Cerebellar cortex (tissue), 1 donor: ENCODE measurements at regions not wholly inside any gene's neighbourhood (a gene's known extent, or its start where the extent isn't known, plus 50 kb on each side); places are given as distances from the start of the nearest gene placed in this dataset.

ENCODE experiments used
- DNase-seq: peaks from one replicate; pipeline ENCODE4 v3.0.0-alpha.2; 2015; ENCODE audit warnings: low spot score

GRCh38 chr9:105064248-105065097, 136.5 kb upstream of the ABCA1 start:
- DNase-seq: peak; percentile 34

- DNase-seq: no peak
These were observed 137.4 kb upstream of the ABCA1 start for GRCh38 chr9:105065098-105066088.

- DNase-seq: peak; percentile 77
These were observed 138.4 kb upstream of the ABCA1 start for GRCh38 chr9:105066275-105066865.

GRCh38 chr9:105067895-105068580, 140.1 kb upstream of the ABCA1 start:
- no peak for DNase-seq

- DNase-seq: no peak
These were observed 141.3 kb upstream of the ABCA1 start for GRCh38 chr9:105069285-105069684.

- DNase-seq: no peak
These were observed 141.7 kb upstream of the ABCA1 start for GRCh38 chr9:105069696-105070095.

GRCh38 chr9:105070176-105070575, 142.2 kb upstream of the ABCA1 start:
- no peak for DNase-seq

GRCh38 chr9:105072476-105072875, 144.5 kb upstream of the ABCA1 start:
- no peak for DNase-seq

GRCh38 chr9:105073147-105073546, 145.2 kb upstream of the ABCA1 start:
- DNase-seq: no peak

- DNase-seq: no peak
These were observed 146.5 kb upstream of the ABCA1 start for GRCh38 chr9:105074491-105074890.

GRCh38 chr9:105076729-105077128, 148.8 kb upstream of the ABCA1 start:
- no peak for DNase-seq

GRCh38 chr9:105079457-105079856, 151.5 kb upstream of the ABCA1 start:
- DNase-seq: no peak

GRCh38 chr9:105082843-105083242, 154.9 kb upstream of the ABCA1 start:
- no peak for DNase-seq

GRCh38 chr9:105083256-105083655, 155.3 kb upstream of the ABCA1 start:
- DNase-seq: no peak

GRCh38 chr9:105087910-105088898, 156.2 kb upstream of the SLC44A1 start:
- no peak for DNase-seq

- no peak for DNase-seq
These were observed 154.6 kb upstream of the SLC44A1 start for GRCh38 chr9:105089874-105090273.

- DNase-seq: no peak
These were observed 153.3 kb upstream of the SLC44A1 start for GRCh38 chr9:105091004-105091640.

- DNase-seq: no peak
These were observed 150.8 kb upstream of the SLC44A1 start for GRCh38 chr9:105093685-105094084.

GRCh38 chr9:105098370-105098769, 146.1 kb upstream of the SLC44A1 start:
- no peak for DNase-seq

GRCh38 chr9:105103776-105104175, 140.7 kb upstream of the SLC44A1 start:
- no peak for DNase-seq
